LNCAP (cell line): ENCODE measurements at regions not wholly inside any gene's neighbourhood (a gene's known extent, or its start where the extent isn't known, plus 50 kb on each side); places are given as distances from the start of the nearest gene placed in this dataset.

Experiments used
- CTCF ChIP-seq: fragments of 450-650 bp; IDR thresholded peaks from 2 replicates; pipeline ENCODE4 v1.5.1; 2017; ENCODE audit warnings: mild to moderate bottlenecking

- TF ChIP-seq CTCF, result no peak
Measured at GRCh38 chr10:47206449-47207280, 93.3 kb upstream of the GDF10 start.

- no peak for TF ChIP-seq CTCF
Measured at GRCh38 chr10:47207281-47207615, 92.7 kb upstream of the GDF10 start.

- TF ChIP-seq CTCF, result no peak
Measured at GRCh38 chr10:47207894-47208469, 92.0 kb upstream of the GDF10 start.

- no peak for TF ChIP-seq CTCF
Measured at GRCh38 chr10:47209466-47209865, 90.5 kb upstream of the GDF10 start.

- TF ChIP-seq CTCF, result no peak
Measured at GRCh38 chr10:47214520-47214919, 85.5 kb upstream of the GDF10 start.

GRCh38 chr10:47217113-47217512 lies 82.9 kb upstream of the GDF10 start:
- no peak for TF ChIP-seq CTCF

GRCh38 chr10:47218803-47219202 lies 81.2 kb upstream of the GDF10 start:
- no peak for TF ChIP-seq CTCF
